ENCODE measurements at regions not wholly inside any gene's neighbourhood (a gene's known extent, or its start where the extent isn't known, plus 50 kb on each side); places are given as distances from the start of the nearest gene placed in this dataset.

- H3K4me1 ChIP-seq (ENCODE audit: control insufficient read depth in 1 of 2, insufficient read depth in 2 of 2, low read length in 2 of 2) = no peaks in the 10 kb centered on the region
- DNase-seq (ENCODE audit: low read depth, low spot score) (no peak), ATAC-seq (no peak)
- no peaks in the 10 kb centered on the region for H4K20me1 ChIP-seq (ENCODE audit: insufficient read depth)
- H3K27me3 ChIP-seq (ENCODE audit: insufficient read depth, low read length) = no peaks in the 10 kb centered on the region
- H3K9me3 ChIP-seq (ENCODE audit: control insufficient read depth in 1 of 2, insufficient read depth in 1 of 2, low read depth in 1 of 2, low read length in 2 of 2) = no peaks in the 10 kb centered on the region
- RAD21 ChIA-PET (ENCODE audit: low non-redundant PET in 1 of 2, low total read pairs in 2 of 2, uncharacterized antibody in 2 of 2, unreplicated experiment in 2 of 2) = no interaction called here
- POLR2A ChIA-PET = no interaction called here
- no peak overlapping the region for H3K9ac ChIP-seq (ENCODE audit: low read length)
- H3K36me3 ChIP-seq (ENCODE audit: control insufficient read depth in 1 of 2, insufficient read depth in 2 of 2, low read length in 2 of 2) = no peaks in the 10 kb centered on the region
- BruUV-seq (replicated peaks) = no TSS peak
- H3K9me2 ChIP-seq (ENCODE audit: insufficient read depth) = no peaks in the 10 kb centered on the region
- peak overlapping the region; percentile 63 for H2AFZ ChIP-seq (ENCODE audit: low read depth, low read length, poor library complexity, severe bottlenecking)
- H3K4me3 ChIP-seq (replicated peaks in 1 of 2; ENCODE audit: low read depth in 1 of 2, low read length in 2 of 2) = no peak overlapping the region
- H3K27ac ChIP-seq (ENCODE audit: low read depth, low read length) = no peak overlapping the region
- TF ChIP-seq REST (IDR thresholded peaks at IDR 0.05; ENCODE audit: low read depth) = no peak
- no peak for TF ChIP-seq FOSL1 (IDR thresholded peaks at IDR 0.05; ENCODE audit: low read depth)
- TF ChIP-seq EGR1 (IDR thresholded peaks at IDR 0.05; ENCODE audit: low read depth) = no peak
- no peak for TF ChIP-seq POLR2A (IDR thresholded peaks at IDR 0.05; ENCODE audit: borderline replicate concordance, extremely low read depth, insufficient read depth, insufficient read length)
- TF ChIP-seq EZH2phosphoT487 (IDR thresholded peaks at IDR 0.05; ENCODE audit: borderline replicate concordance) = no peak
- TF ChIP-seq ZNF274 (IDR thresholded peaks at IDR 0.05; ENCODE audit: low read depth, low read length) = no peak
- intact Hi-C loops (cut with micrococcal nuclease) = no loop called here
- no peaks in the 10 kb centered on the region for H3K79me2 ChIP-seq (ENCODE audit: insufficient read depth, low read length)
- H3K4me2 ChIP-seq (ENCODE audit: low read length) = no peak overlapping the region
- CTCF ChIA-PET = no interaction called here
Observed at GRCh38 chr4:33422656-33423055, 2702.5 kb downstream of the PCDH7 start.

GRCh38 chr4:33425936-33426335 lies 2705.8 kb downstream of the PCDH7 start:
- Histone ChIP-seq H3K27me3 (ENCODE audit: insufficient read depth, low read length) (no peaks in the 10 kb centered on the region), H3K9me3 (ENCODE audit: control insufficient read depth in 1 of 2, insufficient read depth in 1 of 2, low read depth in 1 of 2, low read length in 2 of 2) (no peaks in the 10 kb centered on the region), H3K9me2 (ENCODE audit: insufficient read depth) (no peaks in the 10 kb centered on the region), H3K79me2 (ENCODE audit: insufficient read depth, low read length) (no peaks in the 10 kb centered on the region), H2AFZ (ENCODE audit: low read depth, low read length, poor library complexity, severe bottlenecking) (no peak overlapping the region), H3K4me3 (replicated peaks in 1 of 2; ENCODE audit: low read depth in 1 of 2, low read length in 2 of 2) (no peak overlapping the region), H4K20me1 (ENCODE audit: insufficient read depth) (no peaks in the 10 kb centered on the region), H3K9ac (ENCODE audit: low read length) (no peak overlapping the region), H3K4me2 (ENCODE audit: low read length) (no peak overlapping the region), H3K4me1 (ENCODE audit: control insufficient read depth in 1 of 2, insufficient read depth in 2 of 2, low read length in 2 of 2) (no peaks in the 10 kb centered on the region), H3K27ac (ENCODE audit: low read depth, low read length) (no peak overlapping the region), H3K36me3 (ENCODE audit: control insufficient read depth in 1 of 2, insufficient read depth in 2 of 2, low read length in 2 of 2) (no peaks in the 10 kb centered on the region)
- DNase-seq (ENCODE audit: low read depth, low spot score) (no peak), ATAC-seq (no peak)
- intact Hi-C loops (cut with micrococcal nuclease) = no loop called here
- CTCF ChIA-PET = no interaction called here
- no TSS peak for BruUV-seq (replicated peaks)
- RAD21 ChIA-PET (ENCODE audit: low non-redundant PET in 1 of 2, low total read pairs in 2 of 2, uncharacterized antibody in 2 of 2, unreplicated experiment in 2 of 2) = no interaction called here
- POLR2A ChIA-PET = no interaction called here
- TF ChIP-seq ATF3 (IDR thresholded peaks at IDR 0.05) (no peak), MAX (IDR thresholded peaks at IDR 0.05) (no peak), POLR2AphosphoS5 (IDR thresholded peaks at IDR 0.05; ENCODE audit: low read depth, low read length) (no peak), SRF (IDR thresholded peaks at IDR 0.05; ENCODE audit: low read depth) (no peak), POLR2A (IDR thresholded peaks at IDR 0.05; ENCODE audit: borderline replicate concordance, extremely low read depth, insufficient read depth, insufficient read length) (no peak), JUND (IDR thresholded peaks at IDR 0.05) (no peak), CEBPB (IDR thresholded peaks at IDR 0.05; ENCODE audit: low read depth) (no peak), TCF7L2 (IDR thresholded peaks at IDR 0.05; ENCODE audit: borderline replicate concordance, extremely low read depth, insufficient read depth, insufficient read length) (no peak), REST (IDR thresholded peaks at IDR 0.05; ENCODE audit: low read depth) (no peak), YY1 (IDR thresholded peaks at IDR 0.05; ENCODE audit: extremely low read depth, insufficient replicate concordance, low read depth, low read length) (no peak), CBX3 (IDR thresholded peaks at IDR 0.05; ENCODE audit: low read depth) (no peak)

Data from HCT116 (cell line).